ENCODE measurements at regions not wholly inside any gene's neighbourhood (a gene's known extent, or its start where the extent isn't known, plus 50 kb on each side); places are given as distances from the start of the nearest gene placed in this dataset.
"Not testable (repeated sequence)": the region's sequence is repeated elsewhere in the genome, so short reads cannot be mapped to it uniquely, and the experiment has no call there.

DNA sequence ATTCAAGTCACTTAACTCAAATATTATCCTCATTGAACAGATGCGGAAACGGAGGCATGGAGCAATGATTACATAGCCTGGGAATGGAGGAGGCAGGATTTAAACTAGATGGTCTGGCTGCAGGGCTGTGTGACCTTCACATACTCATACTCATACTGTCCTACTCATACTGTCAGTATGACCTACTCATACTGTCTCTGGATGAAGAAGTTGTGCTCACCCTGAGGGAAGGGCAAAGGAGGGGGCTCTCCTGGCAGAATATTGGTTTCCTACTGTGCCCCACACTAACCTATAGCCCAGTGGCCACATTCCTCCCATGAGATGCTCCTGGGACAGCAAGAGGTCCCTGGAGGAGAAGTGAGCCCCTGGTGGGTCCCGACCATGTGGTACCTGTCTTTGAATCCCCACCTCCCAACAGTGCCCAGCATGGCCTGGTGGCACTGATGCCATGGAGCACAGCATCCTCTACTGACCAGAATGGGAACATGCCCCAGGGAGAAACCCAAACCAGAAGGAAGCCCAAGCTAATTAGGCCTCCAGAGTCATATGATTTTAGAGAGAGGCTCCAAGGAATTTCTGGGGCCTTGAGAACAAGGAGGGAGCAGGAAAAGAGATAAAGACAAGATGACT, 197.3 kb upstream of the SDK2 start:
- H3K27ac ChIP-seq (ENCODE audit: low read depth, low read length, severe bottlenecking) = no peak overlapping the region
- no peak overlapping the region for H3K4me3 ChIP-seq (ENCODE audit: extremely low read depth, insufficient read depth, low read length, poor library complexity, severe bottlenecking)
- H3K4me1 ChIP-seq (ENCODE audit: control insufficient read depth, insufficient read depth, low read length, poor library complexity, severe bottlenecking) = no peaks in the 10 kb centered on the region
- H3K9me3 ChIP-seq (ENCODE audit: control insufficient read depth, low read length) = peaks cover 2% of the 10 kb centered on the region
- H3K36me3 ChIP-seq (ENCODE audit: control insufficient read depth, insufficient read depth, low read length) = no peaks in the 10 kb centered on the region
- WGBS, 2 experiments (ENCODE audit: insufficient coverage in 2 of 2) = 100% methylated on average over 1 to 3 of the region's 3 CpGs

DNA sequence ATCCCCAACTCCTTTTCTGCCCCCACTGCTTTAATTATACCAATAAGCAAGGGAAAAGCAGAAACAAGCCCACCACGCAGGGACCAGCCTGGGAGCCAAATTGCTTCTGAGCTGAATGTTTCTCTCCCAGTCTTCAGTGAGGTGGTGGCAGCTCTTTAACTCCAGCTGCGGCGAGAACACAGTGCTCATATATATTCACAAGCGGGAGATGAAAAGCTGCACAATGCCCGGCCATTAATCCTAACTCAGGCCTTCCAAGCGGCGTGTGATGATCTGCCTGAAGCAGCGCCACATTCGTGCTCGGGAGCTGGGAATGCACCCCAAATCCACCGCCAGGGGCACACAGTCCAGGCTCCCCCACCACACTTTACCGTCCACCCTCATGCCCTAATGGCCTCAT, 203.7 kb upstream of the SDK2 start:
- Histone ChIP-seq H3K36me3 (ENCODE audit: control insufficient read depth, insufficient read depth, low read length) (no peaks in the 10 kb centered on the region), H3K4me3 (ENCODE audit: extremely low read depth, insufficient read depth, low read length, poor library complexity, severe bottlenecking) (no peak overlapping the region), H3K27ac (ENCODE audit: low read depth, low read length, severe bottlenecking) (no peak overlapping the region), H3K9me3 (ENCODE audit: control insufficient read depth, low read length) (no peaks in the 10 kb centered on the region), H3K4me1 (ENCODE audit: control insufficient read depth, insufficient read depth, low read length, poor library complexity, severe bottlenecking) (no peaks in the 10 kb centered on the region)
- 91 to 93% methylated on average over 11 to 12 of the region's 12 CpGs for WGBS, 2 experiments (ENCODE audit: insufficient coverage in 2 of 2)

DNA sequence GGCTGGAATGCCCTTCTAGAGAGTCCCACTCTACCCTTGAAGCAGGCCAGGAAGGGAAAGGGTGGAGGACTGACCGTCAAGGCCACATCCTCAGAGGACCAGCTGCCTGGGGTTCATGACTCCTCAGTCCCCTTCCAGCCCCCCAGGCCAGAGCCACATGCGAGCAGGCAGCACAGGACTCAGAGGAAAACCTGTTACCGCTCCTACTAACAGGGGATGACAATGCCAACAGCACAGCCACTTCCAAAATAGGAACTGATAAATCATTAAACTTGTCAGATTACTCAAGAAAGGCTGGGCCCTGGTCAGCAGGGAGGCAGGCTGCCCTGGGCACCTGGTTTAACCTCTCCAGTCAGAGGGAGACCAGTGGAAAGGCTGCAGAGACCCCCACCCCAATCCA, 206.2 kb upstream of the SDK2 start:
- 83% methylated on average over 1 of the region's 3 CpGs; no CpG with 5 or more reads in 1 of the 2 experiments for WGBS, 2 experiments (ENCODE audit: insufficient coverage in 2 of 2)
- H3K9me3 ChIP-seq (ENCODE audit: control insufficient read depth, low read length) = peaks cover 2% of the 10 kb centered on the region
- H3K4me1 ChIP-seq (ENCODE audit: control insufficient read depth, insufficient read depth, low read length, poor library complexity, severe bottlenecking) = no peaks in the 10 kb centered on the region
- no peaks in the 10 kb centered on the region for H3K36me3 ChIP-seq (ENCODE audit: control insufficient read depth, insufficient read depth, low read length)
- no peak overlapping the region for H3K27ac ChIP-seq (ENCODE audit: low read depth, low read length, severe bottlenecking)
- no peak overlapping the region for H3K4me3 ChIP-seq (ENCODE audit: extremely low read depth, insufficient read depth, low read length, poor library complexity, severe bottlenecking)

DNA sequence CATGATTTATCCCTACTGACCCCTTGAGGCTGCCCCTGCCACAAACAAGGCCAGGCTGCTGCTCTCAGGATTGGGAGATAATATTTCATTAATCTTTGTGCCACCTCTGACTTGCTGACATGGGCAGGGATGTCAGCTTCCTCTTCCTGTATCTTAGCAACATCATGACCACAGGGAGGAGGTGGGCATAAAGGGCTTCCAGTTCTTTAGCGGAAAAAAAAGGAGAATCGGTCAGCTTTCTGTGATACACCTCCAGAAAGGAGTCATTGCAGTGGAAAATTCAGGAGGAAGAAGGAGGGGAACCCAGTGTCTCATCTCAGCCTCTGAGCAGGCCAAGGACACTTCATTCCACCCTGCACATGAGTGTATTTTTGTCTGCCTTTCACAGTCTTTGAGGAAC, 206.8 kb upstream of the SDK2 start:
- Histone ChIP-seq H3K36me3 (ENCODE audit: control insufficient read depth, insufficient read depth, low read length) (no peaks in the 10 kb centered on the region), H3K9me3 (ENCODE audit: control insufficient read depth, low read length) (peaks cover 5% of the 10 kb centered on the region), H3K4me3 (ENCODE audit: extremely low read depth, insufficient read depth, low read length, poor library complexity, severe bottlenecking) (no peak overlapping the region), H3K4me1 (ENCODE audit: control insufficient read depth, insufficient read depth, low read length, poor library complexity, severe bottlenecking) (no peaks in the 10 kb centered on the region), H3K27ac (ENCODE audit: low read depth, low read length, severe bottlenecking) (no peak overlapping the region)
- WGBS, 2 experiments (ENCODE audit: insufficient coverage in 2 of 2) = 100% methylated on average over 1 to 2 of the region's 2 CpGs

DNA sequence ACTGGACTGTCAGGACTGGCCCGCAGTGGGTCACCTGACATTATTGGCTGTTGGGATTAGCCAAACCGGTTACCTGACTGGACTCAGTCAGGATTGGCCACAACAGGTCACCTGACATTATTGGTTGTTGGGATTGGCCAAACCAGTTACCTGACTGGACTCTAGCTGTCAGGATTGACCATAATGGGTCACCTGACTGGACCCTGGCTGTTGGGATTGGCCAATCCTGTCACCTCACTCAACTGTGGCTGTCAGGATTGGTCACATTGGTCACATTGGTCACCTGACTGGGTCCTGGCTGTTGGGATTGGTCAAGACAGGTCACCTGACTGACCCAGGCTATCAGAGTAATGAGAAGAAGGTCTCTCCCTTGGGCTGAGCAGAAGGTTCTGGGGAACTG, 207.7 kb upstream of the SDK2 start:
- H3K36me3 ChIP-seq (ENCODE audit: control insufficient read depth, insufficient read depth, low read length) = no peaks in the 10 kb centered on the region
- 94 to 96% methylated on average over 2 of the region's 2 CpGs for WGBS, 2 experiments (ENCODE audit: insufficient coverage in 2 of 2)
- H3K9me3 ChIP-seq (ENCODE audit: control insufficient read depth, low read length) = peaks cover 5% of the 10 kb centered on the region
- no peaks in the 10 kb centered on the region for H3K4me1 ChIP-seq (ENCODE audit: control insufficient read depth, insufficient read depth, low read length, poor library complexity, severe bottlenecking)
- H3K27ac ChIP-seq (ENCODE audit: low read depth, low read length, severe bottlenecking) = no peak overlapping the region
- no peak overlapping the region for H3K4me3 ChIP-seq (ENCODE audit: extremely low read depth, insufficient read depth, low read length, poor library complexity, severe bottlenecking)

DNA sequence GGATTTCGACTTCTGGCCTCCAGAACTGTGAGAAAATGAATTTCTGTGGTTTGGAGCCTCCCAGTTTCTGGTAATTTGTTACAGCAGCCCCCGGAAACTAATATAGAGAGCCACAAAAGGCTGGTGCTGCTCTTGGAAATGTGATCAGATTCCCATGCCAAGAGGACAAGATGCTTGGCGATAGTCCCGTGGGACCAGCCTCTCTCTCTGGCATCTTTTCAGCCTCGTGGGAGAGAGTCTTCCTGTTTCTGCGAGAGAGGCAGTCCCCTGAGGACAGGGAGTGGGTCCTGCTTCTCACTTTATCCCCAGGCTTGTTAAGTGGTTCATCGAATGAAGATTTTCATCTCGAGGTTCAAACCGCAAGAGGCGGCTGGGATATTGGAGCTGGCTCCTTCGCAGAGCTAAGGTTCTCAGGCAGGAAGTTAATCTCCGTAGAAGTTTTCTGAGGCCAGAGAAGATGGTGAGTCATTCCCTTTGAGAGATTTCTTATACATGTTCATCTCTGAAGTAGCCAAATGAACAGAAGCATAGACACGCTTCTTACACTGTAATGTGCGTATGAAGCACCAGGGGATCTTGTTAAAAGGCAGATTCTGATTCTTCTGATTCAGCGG, 211.6 kb upstream of the SDK2 start:
- Histone ChIP-seq H3K36me3 (ENCODE audit: control insufficient read depth, insufficient read depth, low read length) (no peaks in the 10 kb centered on the region), H3K9me3 (ENCODE audit: control insufficient read depth, low read length) (peaks cover 5% of the 10 kb centered on the region), H3K4me3 (ENCODE audit: extremely low read depth, insufficient read depth, low read length, poor library complexity, severe bottlenecking) (no peak overlapping the region), H3K27ac (ENCODE audit: low read depth, low read length, severe bottlenecking) (no peak overlapping the region), H3K4me1 (ENCODE audit: control insufficient read depth, insufficient read depth, low read length, poor library complexity, severe bottlenecking) (no peaks in the 10 kb centered on the region)
- 94 to 95% methylated on average over 14 to 15 of the region's 15 CpGs for WGBS, 2 experiments (ENCODE audit: insufficient coverage in 2 of 2)

DNA sequence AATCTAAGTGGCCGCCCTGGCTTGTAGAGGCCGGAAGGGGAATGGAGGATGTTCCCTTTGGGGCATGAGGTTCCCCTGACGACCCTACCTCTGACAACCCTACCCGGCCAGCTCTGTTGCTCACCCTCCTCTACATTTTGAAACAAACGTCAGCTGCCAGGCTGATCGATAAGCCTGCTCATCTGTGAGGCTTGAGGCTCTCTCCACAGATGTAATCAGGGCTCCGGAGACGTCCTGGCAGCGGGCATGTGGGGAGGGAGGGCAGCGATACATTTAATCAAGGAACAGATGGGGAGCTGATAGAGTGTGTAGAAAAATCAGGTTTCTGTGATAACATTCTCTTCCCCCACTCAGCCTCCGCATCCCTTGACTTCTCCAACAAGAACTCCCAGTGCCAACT, 212.3 kb upstream of the SDK2 start:
- peaks cover 5% of the 10 kb centered on the region for H3K9me3 ChIP-seq (ENCODE audit: control insufficient read depth, low read length)
- no peaks in the 10 kb centered on the region for H3K36me3 ChIP-seq (ENCODE audit: control insufficient read depth, insufficient read depth, low read length)
- no peak overlapping the region for H3K4me3 ChIP-seq (ENCODE audit: extremely low read depth, insufficient read depth, low read length, poor library complexity, severe bottlenecking)
- 91 to 100% methylated on average over 1 to 8 of the region's 11 CpGs for WGBS, 2 experiments (ENCODE audit: insufficient coverage in 2 of 2)
- H3K27ac ChIP-seq (ENCODE audit: low read depth, low read length, severe bottlenecking) = no peak overlapping the region
- H3K4me1 ChIP-seq (ENCODE audit: control insufficient read depth, insufficient read depth, low read length, poor library complexity, severe bottlenecking) = no peaks in the 10 kb centered on the region

DNA sequence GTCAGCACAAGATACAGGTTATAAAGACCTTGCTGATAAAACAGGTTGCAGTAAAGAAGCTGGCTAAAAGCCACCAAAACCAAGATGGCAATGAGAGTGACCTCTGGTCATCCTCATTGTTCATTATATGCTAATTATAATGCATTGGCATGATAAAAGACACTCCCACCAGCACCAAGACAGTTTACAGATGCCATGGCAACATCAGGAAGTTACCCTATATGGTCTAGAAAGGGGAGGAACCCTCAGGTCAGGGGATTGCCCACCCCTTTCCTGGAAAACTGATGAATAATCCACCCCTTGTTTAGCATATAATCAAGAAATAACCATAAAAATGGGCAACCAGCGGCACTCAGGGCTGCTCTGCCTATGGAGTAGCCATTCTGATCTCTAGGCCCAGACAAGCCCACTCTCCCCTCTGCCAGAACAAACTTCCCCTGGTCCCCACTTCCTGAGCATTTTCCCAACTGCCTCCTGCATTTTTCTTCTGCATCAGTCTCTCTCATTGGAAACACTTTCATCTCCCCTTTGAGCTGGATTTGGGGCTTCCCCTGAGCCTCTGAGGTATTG, 215.3 kb upstream of the SDK2 start:
- not testable (repeated sequence) for H3K9me3 ChIP-seq (ENCODE audit: control insufficient read depth, low read length); H3K4me3 ChIP-seq (ENCODE audit: extremely low read depth, insufficient read depth, low read length, poor library complexity, severe bottlenecking); H3K27ac ChIP-seq (ENCODE audit: low read depth, low read length, severe bottlenecking); H3K4me1 ChIP-seq (ENCODE audit: control insufficient read depth, insufficient read depth, low read length, poor library complexity, severe bottlenecking); H3K36me3 ChIP-seq (ENCODE audit: control insufficient read depth, insufficient read depth, low read length)
- 69 to 80% methylated on average over 1 of the region's 1 CpG for WGBS, 2 experiments (ENCODE audit: insufficient coverage in 2 of 2)

DNA sequence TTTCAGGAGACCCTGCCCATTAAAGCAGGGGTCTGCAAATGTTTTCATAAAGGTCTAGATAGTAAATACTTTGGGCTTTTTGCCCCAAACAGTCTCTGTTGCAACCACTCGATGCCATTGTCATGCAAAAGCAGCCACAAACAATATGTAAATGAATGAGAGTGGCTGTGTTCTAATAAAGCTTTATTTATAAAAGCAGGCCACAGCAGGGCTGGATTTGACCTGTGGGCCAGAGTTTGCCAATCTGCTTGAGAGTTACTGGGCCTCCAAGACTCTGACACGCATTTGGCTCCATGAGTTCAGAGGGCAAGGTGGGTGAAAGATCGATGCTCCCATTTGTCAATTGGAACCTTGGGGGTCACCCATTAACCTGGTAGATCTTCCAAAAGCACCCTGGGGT, 217.3 kb upstream of the SDK2 start:
- H3K4me1 ChIP-seq (ENCODE audit: control insufficient read depth, insufficient read depth, low read length, poor library complexity, severe bottlenecking) = no peaks in the 10 kb centered on the region
- no peaks in the 10 kb centered on the region for H3K9me3 ChIP-seq (ENCODE audit: control insufficient read depth, low read length)
- no peak overlapping the region for H3K4me3 ChIP-seq (ENCODE audit: extremely low read depth, insufficient read depth, low read length, poor library complexity, severe bottlenecking)
- H3K27ac ChIP-seq (ENCODE audit: low read depth, low read length, severe bottlenecking) = no peak overlapping the region
- no peaks in the 10 kb centered on the region for H3K36me3 ChIP-seq (ENCODE audit: control insufficient read depth, insufficient read depth, low read length)
- WGBS, 2 experiments (ENCODE audit: insufficient coverage in 2 of 2) = 70 to 82% methylated on average over 2 to 3 of the region's 3 CpGs

DNA sequence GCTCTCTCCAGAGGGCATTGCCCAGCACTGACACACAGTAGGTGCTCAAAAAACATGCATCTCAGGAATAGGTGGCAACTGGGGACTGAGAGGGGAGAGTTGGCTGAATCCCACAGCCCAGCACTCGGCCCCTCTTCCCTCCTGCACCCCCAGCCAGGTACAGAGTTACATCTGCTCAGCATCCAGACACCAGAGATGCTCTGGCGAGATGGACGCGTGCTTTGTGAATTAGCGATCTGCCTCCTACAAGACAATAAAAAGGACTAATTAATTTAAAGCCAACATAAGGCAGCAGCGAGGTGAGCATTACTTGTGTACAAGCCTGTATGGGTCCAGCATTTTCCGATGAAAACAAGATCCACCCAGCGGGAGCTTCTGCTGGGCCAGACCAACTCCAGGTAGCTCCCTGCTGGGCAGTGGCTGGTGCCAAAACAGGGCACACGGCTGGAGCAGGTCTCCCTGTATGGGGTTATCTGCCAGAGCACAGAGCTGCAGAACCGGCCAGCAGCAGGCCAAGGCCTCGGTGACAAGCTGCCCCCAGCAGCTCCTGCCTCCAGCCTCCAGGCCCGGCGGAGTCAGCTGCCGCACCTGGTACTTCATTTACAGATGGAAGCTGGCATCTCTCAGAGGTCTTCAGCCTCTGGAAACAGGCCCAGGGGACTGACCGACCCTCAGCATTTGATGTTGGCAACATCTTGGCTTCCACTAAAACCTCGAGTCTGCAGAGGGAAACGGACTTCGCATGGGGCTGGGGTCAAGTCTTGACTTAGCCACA, 219.7 kb upstream of the SDK2 start:
- WGBS, 2 experiments (ENCODE audit: insufficient coverage in 2 of 2) = 89 to 90% methylated on average over 17 of the region's 18 CpGs

More for the DNA sequence above, 219.7 kb upstream of the SDK2 start:
- Histone ChIP-seq H3K4me3 (ENCODE audit: extremely low read depth, insufficient read depth, low read length, poor library complexity, severe bottlenecking) (no peak overlapping the region), H3K27ac (ENCODE audit: low read depth, low read length, severe bottlenecking) (no peak overlapping the region), H3K36me3 (ENCODE audit: control insufficient read depth, insufficient read depth, low read length) (no peaks in the 10 kb centered on the region), H3K9me3 (ENCODE audit: control insufficient read depth, low read length) (no peaks in the 10 kb centered on the region), H3K4me1 (ENCODE audit: control insufficient read depth, insufficient read depth, low read length, poor library complexity, severe bottlenecking) (no peaks in the 10 kb centered on the region)

All from mesodermal cell (in vitro differentiated cells).